HUES6 (cell line): ENCODE measurements at regions not wholly inside any gene's neighbourhood (a gene's known extent, or its start where the extent isn't known, plus 50 kb on each side); places are given as distances from the start of the nearest gene placed in this dataset.

Experiments
- H3K27ac ChIP-seq: 2 replicates; pipeline ENCODE4 v1.7.0; 2013; ENCODE audit warnings: low read depth, mild to moderate bottlenecking, low read length, inconsistent platforms
- H3K27me3 ChIP-seq: 2 replicates; pipeline ENCODE4 v1.6.1; 2013; ENCODE audit warnings: low read length; ENCODE audit not compliant: control insufficient read depth, insufficient read depth
- H3K36me3 ChIP-seq: 2 replicates; pipeline ENCODE4 v1.6.1; 2013; ENCODE audit warnings: low read length; ENCODE audit not compliant: control insufficient read depth, insufficient read depth
- H3K4me1 ChIP-seq: 2 replicates; pipeline ENCODE4 v1.6.1; 2013; ENCODE audit warnings: low read length; ENCODE audit not compliant: control insufficient read depth, insufficient read depth
- H3K4me3 ChIP-seq: 2 replicates; pipeline ENCODE4 v1.5.1; 2013; ENCODE audit warnings: low read depth, low read length
- H3K9ac ChIP-seq: one replicate; pipeline ENCODE4 v1.6.1; 2013; ENCODE audit warnings: mild to moderate bottlenecking, low read length
- H3K9me3 ChIP-seq: 2 replicates; pipeline ENCODE4 v1.6.1; 2013; ENCODE audit warnings: low read depth, low read length; ENCODE audit not compliant: control insufficient read depth, insufficient read depth

DNA sequence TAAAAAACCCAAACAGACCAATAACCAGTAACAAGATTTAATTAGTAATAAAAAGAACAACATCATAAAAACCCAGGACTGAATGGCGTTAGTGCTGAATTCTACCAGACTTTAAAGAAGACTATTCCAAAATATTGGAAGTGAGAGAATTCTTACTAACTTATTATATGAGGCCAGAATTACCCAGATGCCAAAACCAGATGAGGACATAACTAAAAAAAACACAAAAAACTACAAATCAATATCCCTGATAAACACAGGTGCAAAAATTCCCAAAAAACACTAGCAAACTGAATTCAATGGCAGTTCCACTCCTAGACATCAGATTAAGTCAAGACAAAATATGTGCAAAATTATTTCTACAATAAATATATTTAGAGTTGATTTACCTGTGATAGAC lies 400.1 kb upstream of the PABPC4L start:
- no peaks in the 10 kb centered on the region for H3K4me1 ChIP-seq
- no peak overlapping the region for H3K27ac ChIP-seq
- no peak overlapping the region for H3K4me3 ChIP-seq
- no peak overlapping the region for H3K9ac ChIP-seq
- H3K36me3 ChIP-seq: no peaks in the 10 kb centered on the region
- no peaks in the 10 kb centered on the region for H3K27me3 ChIP-seq
- no peaks in the 10 kb centered on the region for H3K9me3 ChIP-seq

DNA sequence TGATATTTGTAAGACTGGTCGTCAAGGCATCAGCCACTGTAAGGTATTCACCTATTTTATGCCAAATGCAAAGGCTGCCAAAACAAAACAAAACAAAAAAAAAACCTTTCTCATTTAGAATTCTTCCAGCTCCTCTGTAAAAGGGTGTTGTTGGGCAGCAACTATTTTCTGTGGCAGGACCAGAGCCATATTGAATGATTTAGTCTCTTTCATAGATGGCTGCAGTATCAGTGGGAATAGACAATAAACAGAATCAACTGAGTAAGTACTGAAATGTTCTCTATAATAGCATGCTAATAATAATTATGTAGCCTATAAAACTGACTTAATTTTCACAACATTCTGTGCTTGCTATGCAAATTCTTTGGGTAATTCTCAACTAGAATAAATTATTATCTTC lies 389.7 kb upstream of the PABPC4L start:
- no peaks in the 10 kb centered on the region for H3K9me3 ChIP-seq
- no peak overlapping the region for H3K27ac ChIP-seq
- H3K4me3 ChIP-seq: no peak overlapping the region
- no peak overlapping the region for H3K9ac ChIP-seq
- H3K4me1 ChIP-seq: no peaks in the 10 kb centered on the region
- no peaks in the 10 kb centered on the region for H3K27me3 ChIP-seq
- H3K36me3 ChIP-seq: no peaks in the 10 kb centered on the region

- no peaks in the 10 kb centered on the region for H3K36me3 ChIP-seq
- no peak overlapping the region for H3K4me3 ChIP-seq
- no peaks in the 10 kb centered on the region for H3K27me3 ChIP-seq
- no peak overlapping the region for H3K9ac ChIP-seq
- no peaks in the 10 kb centered on the region for H3K9me3 ChIP-seq
- H3K4me1 ChIP-seq: 0 out of 2 replicates have a peak, but pooled peaks cover 3% of the 10 kb centered on the region
- no peak overlapping the region for H3K27ac ChIP-seq
Observed at GRCh38 chr4:134585972-134586371, 384.4 kb upstream of the PABPC4L start.

- no peaks in the 10 kb centered on the region for H3K4me1 ChIP-seq
Observed at GRCh38 chr4:134567461-134567860, 365.9 kb upstream of the PABPC4L start.

DNA sequence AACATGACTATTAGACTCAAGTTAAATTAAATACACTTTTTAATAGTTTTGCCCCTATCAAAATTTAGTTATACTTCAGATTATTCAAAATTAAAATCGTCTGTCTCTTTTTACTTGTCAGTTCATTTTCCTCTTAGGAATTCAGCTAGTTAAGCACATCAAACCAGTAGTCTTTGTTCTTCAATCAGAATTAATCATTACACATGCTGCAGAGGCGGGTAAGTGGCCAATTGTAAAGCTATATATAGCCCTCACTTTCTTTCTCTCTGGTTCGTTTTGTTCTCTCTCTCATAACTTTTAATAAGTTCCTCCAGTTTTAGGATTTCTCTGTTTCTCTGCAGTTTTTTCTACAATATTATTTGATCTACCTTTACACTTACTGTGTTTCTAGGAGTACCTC lies 359.1 kb upstream of the PABPC4L start:
- no peaks in the 10 kb centered on the region for H3K4me1 ChIP-seq
- H3K9ac ChIP-seq: no peak overlapping the region

More at GRCh38 chr4:134567461-134567860, 365.9 kb upstream of the PABPC4L start:
- Histone ChIP-seq H3K27me3 (no peaks in the 10 kb centered on the region), H3K9me3 (peaks cover 5% of the 10 kb centered on the region), H3K27ac (no peak overlapping the region), H3K36me3 (no peaks in the 10 kb centered on the region), H3K9ac (no peak overlapping the region), H3K4me3 (no peak overlapping the region)

GRCh38 chr4:134552063-134552462 lies 350.5 kb upstream of the PABPC4L start:
- Histone ChIP-seq H3K9ac (no peak overlapping the region), H3K36me3 (no peaks in the 10 kb centered on the region), H3K4me1 (peaks cover 16% of the 10 kb centered on the region; the same call in 1 of the 2 replicates), H3K9me3 (peaks cover 20% of the 10 kb centered on the region), H3K4me3 (no peak overlapping the region), H3K27ac (no peak overlapping the region; the same call in 1 of the 2 replicates), H3K27me3 (no peaks in the 10 kb centered on the region)

More for the DNA sequence above, 359.1 kb upstream of the PABPC4L start:
- Histone ChIP-seq H3K27me3 (no peaks in the 10 kb centered on the region), H3K36me3 (no peaks in the 10 kb centered on the region), H3K27ac (no peak overlapping the region), H3K9me3 (no peaks in the 10 kb centered on the region), H3K4me3 (no peak overlapping the region)

DNA sequence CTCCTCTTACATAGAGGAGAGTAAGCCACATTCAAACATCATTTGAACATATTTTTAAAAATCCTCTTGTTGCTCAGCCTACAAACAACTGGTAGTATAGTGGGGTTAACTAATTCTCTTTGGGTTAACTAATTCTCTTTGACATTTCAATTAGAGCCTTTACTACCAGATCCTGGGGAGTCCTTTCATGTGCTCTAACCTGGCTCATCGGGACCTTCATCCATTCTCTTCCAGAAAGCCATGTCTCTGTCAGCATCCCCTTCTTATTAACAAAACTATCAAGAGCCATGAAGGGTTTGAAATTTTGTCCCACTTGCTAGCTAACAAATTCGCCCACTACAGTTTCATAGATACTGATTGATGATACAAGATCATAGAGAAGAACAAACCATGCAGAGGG lies 349.8 kb upstream of the PABPC4L start:
- Histone ChIP-seq H3K4me3 (no peak overlapping the region), H3K4me1 (peaks cover 16% of the 10 kb centered on the region; the same call in 1 of the 2 replicates), H3K27me3 (no peaks in the 10 kb centered on the region), H3K9me3 (peaks cover 23% of the 10 kb centered on the region), H3K27ac (no peak overlapping the region), H3K36me3 (no peaks in the 10 kb centered on the region), H3K9ac (no peak overlapping the region)

- Histone ChIP-seq H3K27ac (no peak overlapping the region), H3K4me1 (peaks cover 22% of the 10 kb centered on the region; the same call in 1 of the 2 replicates), H3K4me3 (no peak overlapping the region), H3K27me3 (no peaks in the 10 kb centered on the region), H3K36me3 (no peaks in the 10 kb centered on the region), H3K9ac (no peak overlapping the region), H3K9me3 (peaks cover 27% of the 10 kb centered on the region)
Observed at GRCh38 chr4:134548052-134548628, 346.6 kb upstream of the PABPC4L start.

DNA sequence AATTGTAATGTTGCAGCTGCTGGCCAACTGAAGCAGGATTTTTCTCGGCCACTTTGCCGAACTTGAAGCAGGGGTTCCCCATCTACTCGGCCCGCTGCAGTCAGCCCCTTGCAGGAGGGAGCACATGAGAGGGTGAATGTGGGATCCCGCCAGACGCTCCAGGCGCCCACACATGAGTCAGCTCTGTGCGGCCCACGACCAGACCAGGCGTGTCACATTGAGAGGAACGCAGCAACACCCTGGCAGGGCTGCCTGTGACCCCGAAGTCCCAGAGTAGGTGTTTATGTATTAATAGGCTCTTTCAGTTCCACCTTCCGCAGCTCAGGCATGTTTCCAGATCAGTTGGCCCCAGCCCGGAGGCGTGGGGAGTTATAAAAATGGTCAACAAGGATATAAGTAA lies 344.7 kb upstream of the PABPC4L start:
- no peaks in the 10 kb centered on the region for H3K36me3 ChIP-seq
- H3K4me3 ChIP-seq: no peak overlapping the region
- no peak overlapping the region for H3K9ac ChIP-seq
- H3K9me3 ChIP-seq: peaks cover 27% of the 10 kb centered on the region
- H3K27ac ChIP-seq: no peak overlapping the region
- peaks cover 6% of the 10 kb centered on the region; the same call in 1 of the 2 replicates for H3K4me1 ChIP-seq
- no peaks in the 10 kb centered on the region for H3K27me3 ChIP-seq

GRCh38 chr4:134544303-134544770 lies 342.7 kb upstream of the PABPC4L start:
- no peak overlapping the region for H3K27ac ChIP-seq

DNA sequence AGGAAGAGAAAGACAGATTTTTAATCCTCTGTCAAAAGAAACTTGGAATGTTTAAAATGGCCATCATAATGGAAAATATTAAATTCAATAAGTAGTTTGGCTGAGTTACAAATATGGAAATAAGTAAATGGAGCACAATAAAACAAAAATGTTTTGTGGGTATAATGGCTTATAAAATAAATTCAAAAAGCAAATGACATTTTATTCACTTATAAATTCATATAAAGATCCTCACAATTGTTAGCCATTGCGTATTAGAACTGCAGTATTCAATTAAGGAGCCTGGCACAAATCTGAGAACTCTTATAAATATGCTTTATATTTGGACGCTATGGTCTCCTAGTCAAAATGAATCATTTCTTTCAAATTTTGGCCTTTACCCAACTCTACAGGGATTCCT lies 339.0 kb upstream of the PABPC4L start:
- H3K9ac ChIP-seq: no peak overlapping the region
- peaks cover 6% of the 10 kb centered on the region; the same call in 1 of the 2 replicates for H3K4me1 ChIP-seq
- no peaks in the 10 kb centered on the region for H3K36me3 ChIP-seq
- H3K27ac ChIP-seq: no peak overlapping the region
- no peaks in the 10 kb centered on the region for H3K27me3 ChIP-seq
- no peaks in the 10 kb centered on the region for H3K9me3 ChIP-seq
- H3K4me3 ChIP-seq: no peak overlapping the region

More at GRCh38 chr4:134544303-134544770, 342.7 kb upstream of the PABPC4L start:
- no peaks in the 10 kb centered on the region for H3K36me3 ChIP-seq
- no peak overlapping the region for H3K4me3 ChIP-seq
- peaks cover 21% of the 10 kb centered on the region for H3K9me3 ChIP-seq
- H3K4me1 ChIP-seq: peaks cover 6% of the 10 kb centered on the region; the same call in 1 of the 2 replicates
- H3K27me3 ChIP-seq: no peaks in the 10 kb centered on the region
- no peak overlapping the region for H3K9ac ChIP-seq
